Neural crest cell (in vitro differentiated cells): ENCODE measurements at regions not wholly inside any gene's neighbourhood (a gene's known extent, or its start where the extent isn't known, plus 50 kb on each side); places are given as distances from the start of the nearest gene placed in this dataset.

Source experiments
- DNase-seq: peaks from one replicate; pipeline ENCODE4 v3.0.0; 2021; ENCODE audit warnings: low read depth, mixed read lengths, low spot score
- H3K27ac Mint-ChIP-seq: one replicate; pipeline ENCODE4 v1.8.0; 2021; ENCODE audit warnings: mild to moderate bottlenecking, mixed read lengths; ENCODE audit not compliant: unreplicated experiment
- H3K27me3 Mint-ChIP-seq: 2 replicates; pipeline ENCODE4 v1.8.0; 2021; ENCODE audit warnings: low read depth, mild to moderate bottlenecking, mixed read lengths
- H3K36me3 Mint-ChIP-seq: 2 replicates; pipeline ENCODE4 v1.8.0; 2021; ENCODE audit warnings: low read depth, mild to moderate bottlenecking, mixed read lengths
- H3K4me1 Mint-ChIP-seq: 2 replicates; pipeline ENCODE4 v1.8.0; 2021; ENCODE audit warnings: mixed read lengths
- H3K4me3 Mint-ChIP-seq: one replicate; pipeline ENCODE4 v1.8.0; 2021; ENCODE audit warnings: mild to moderate bottlenecking, mixed read lengths
- H3K9me3 Mint-ChIP-seq: 2 replicates; pipeline ENCODE4 v1.8.0; 2021; ENCODE audit warnings: mixed read lengths
- TF ChIP-seq, protein P1 (sequence below): fragments of 200-600 bp; sonication (generic); conservative IDR thresholded peaks from 2 replicates; pipeline ENCODE4 v1.5.0; 2021; ENCODE audit warnings: antibody characterized with exemption, mild to moderate bottlenecking

DNA sequence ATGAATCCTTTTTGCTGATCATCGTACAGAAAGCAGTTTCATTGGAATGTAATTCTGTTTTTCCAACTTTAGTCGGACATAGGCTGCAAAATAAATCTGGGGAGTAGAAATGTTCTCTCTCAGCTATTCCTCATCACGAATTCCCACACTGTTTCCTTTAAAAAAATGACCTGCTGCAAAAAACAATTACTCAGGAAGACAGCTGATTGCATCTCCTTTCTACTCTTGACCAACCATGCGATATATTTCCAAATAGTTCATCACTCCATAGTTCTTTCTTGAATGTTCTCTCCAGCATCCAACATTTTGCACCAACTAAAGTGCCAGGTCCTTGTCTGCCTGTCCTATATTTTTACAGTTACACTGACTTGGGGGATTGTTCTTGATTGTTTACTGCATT, 96.4 kb downstream of the S1PR1 start:
- peaks cover 6% of the 10 kb centered on the region for H3K4me1 Mint-ChIP-seq

DNA sequence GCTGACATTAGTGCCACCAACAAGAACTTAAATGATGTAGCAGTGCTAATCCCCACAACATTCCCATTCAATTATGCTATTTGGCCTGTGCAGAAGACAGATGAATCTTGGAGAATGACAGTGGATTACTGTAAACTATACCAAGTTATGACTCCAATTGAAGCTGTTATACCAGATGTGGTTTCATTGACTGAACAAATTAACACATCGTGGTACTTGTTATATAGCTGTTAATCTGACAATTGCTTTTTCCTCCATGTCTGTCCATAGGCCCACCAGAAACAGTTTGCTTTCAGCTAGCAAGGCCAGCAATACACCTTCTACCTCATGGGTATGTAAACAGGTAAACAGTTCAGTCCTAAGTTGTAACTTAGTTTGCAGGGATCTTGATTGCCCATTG, 101.1 kb downstream of the S1PR1 start:
- Mint-ChIP-seq H3K4me1 (peaks cover 5% of the 10 kb centered on the region), H3K9me3 (peaks cover 7% of the 10 kb centered on the region), H3K36me3 (peaks cover 4% of the 10 kb centered on the region), H3K27me3 (no peaks in the 10 kb centered on the region), H3K27ac (no peak overlapping the region), H3K4me3 (no peak overlapping the region)
- DNase-seq = no peak
- TF ChIP-seq, protein P1, sequence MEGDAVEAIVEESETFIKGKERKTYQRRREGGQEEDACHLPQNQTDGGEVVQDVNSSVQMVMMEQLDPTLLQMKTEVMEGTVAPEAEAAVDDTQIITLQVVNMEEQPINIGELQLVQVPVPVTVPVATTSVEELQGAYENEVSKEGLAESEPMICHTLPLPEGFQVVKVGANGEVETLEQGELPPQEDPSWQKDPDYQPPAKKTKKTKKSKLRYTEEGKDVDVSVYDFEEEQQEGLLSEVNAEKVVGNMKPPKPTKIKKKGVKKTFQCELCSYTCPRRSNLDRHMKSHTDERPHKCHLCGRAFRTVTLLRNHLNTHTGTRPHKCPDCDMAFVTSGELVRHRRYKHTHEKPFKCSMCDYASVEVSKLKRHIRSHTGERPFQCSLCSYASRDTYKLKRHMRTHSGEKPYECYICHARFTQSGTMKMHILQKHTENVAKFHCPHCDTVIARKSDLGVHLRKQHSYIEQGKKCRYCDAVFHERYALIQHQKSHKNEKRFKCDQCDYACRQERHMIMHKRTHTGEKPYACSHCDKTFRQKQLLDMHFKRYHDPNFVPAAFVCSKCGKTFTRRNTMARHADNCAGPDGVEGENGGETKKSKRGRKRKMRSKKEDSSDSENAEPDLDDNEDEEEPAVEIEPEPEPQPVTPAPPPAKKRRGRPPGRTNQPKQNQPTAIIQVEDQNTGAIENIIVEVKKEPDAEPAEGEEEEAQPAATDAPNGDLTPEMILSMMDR = no peak

More for the DNA sequence above, 96.4 kb downstream of the S1PR1 start:
- Mint-ChIP-seq H3K27me3 (no peaks in the 10 kb centered on the region), H3K4me3 (no peak overlapping the region), H3K9me3 (peaks cover 12% of the 10 kb centered on the region), H3K27ac (no peak overlapping the region), H3K36me3 (no peaks in the 10 kb centered on the region)
- DNase-seq = no peak
- TF ChIP-seq, protein P1 = no peak

DNA sequence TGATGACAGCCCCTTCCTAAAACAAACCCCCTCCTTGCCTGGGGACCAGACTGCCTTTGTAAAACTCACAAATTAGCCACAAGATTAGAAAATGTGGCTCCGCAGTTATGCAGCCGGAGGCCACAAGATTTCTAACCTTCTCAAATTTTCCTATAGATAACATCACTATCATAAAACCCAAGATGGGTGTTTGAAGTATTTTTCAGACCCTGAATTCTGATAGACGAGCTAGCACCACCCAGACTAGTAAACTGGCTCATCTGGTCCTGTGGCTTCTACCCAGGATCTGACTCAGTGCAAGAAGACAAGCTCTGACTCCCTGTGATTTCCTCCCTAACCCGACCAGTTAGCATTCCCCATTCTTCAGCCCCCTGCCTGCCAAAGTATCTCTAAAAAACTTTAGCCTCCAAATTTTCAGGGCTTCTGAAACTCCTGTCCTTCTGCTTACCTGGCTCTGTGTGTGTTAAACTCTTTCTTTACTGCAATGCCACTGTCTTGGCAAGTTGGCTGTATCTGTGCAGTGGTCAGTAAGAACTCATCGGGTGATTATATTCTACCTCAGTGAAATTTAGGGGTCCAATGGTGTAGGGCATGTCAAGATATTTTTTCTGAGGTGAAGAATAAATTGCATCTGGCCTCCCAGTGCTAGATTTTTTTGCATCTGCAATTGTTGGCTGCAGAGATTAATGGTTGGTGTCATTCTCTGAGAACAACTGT, 102.1 kb downstream of the S1PR1 start:
- Mint-ChIP-seq H3K36me3 (peaks cover 4% of the 10 kb centered on the region), H3K4me1 (no peaks in the 10 kb centered on the region), H3K27me3 (no peaks in the 10 kb centered on the region), H3K4me3 (no peak overlapping the region), H3K27ac (no peak overlapping the region), H3K9me3 (peaks cover 13% of the 10 kb centered on the region)
- DNase-seq = no peak
- TF ChIP-seq, protein P1 = no peak

DNA sequence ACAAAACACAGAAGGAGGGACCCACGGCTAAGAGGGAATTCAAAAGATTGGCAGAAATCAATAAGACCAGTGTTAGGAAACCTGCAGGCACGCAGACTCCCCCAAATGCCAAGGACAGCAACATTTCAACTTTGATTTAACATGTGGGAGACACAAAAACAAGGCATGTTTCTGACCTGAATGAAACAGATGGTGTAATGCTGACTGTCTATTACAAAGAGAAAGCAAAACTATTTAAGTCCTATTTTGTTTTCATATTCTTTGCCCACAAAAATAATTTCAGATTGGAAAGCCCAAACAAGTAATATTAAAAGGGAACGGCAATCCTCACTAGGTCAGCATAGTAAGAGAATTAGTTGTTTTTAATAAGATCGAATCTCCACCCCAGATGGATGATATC, 107.9 kb downstream of the S1PR1 start:
- H3K4me1 Mint-ChIP-seq = peaks cover 9% of the 10 kb centered on the region

DNA sequence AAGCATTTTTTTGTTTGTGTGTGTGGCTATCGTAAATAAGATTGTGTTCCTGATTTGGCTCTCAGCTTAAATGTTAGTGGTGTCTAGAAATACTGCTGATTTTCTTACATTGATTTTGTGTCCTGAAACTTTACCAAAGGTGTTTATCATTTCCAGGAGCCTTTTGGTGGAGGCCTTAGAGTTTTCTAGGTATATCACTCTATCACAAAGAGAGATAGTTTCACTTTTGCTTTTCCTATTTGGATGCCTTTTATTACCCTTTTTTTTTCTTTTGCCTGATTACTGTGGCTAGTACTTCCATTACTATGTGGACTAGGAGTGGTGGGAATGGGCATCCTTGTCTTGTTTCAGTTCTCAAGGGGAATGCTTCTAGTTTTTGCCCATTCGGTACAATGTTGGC, 109.6 kb downstream of the S1PR1 start:
- TF ChIP-seq, protein P1 = no peak
- H3K9me3 Mint-ChIP-seq = peaks cover 6% of the 10 kb centered on the region
- no peak overlapping the region for H3K4me3 Mint-ChIP-seq
- H3K27me3 Mint-ChIP-seq = no peaks in the 10 kb centered on the region
- DNase-seq = no peak
- H3K36me3 Mint-ChIP-seq = no peaks in the 10 kb centered on the region
- no peak overlapping the region for H3K27ac Mint-ChIP-seq
- H3K4me1 Mint-ChIP-seq = peaks cover 9% of the 10 kb centered on the region

More for the DNA sequence above, 107.9 kb downstream of the S1PR1 start:
- no peak overlapping the region for H3K4me3 Mint-ChIP-seq
- H3K27ac Mint-ChIP-seq = peak overlapping the region; percentile 7
- TF ChIP-seq, protein P1 = no peak
- DNase-seq = no peak
- no peaks in the 10 kb centered on the region for H3K36me3 Mint-ChIP-seq
- peaks cover 6% of the 10 kb centered on the region for H3K9me3 Mint-ChIP-seq
- no peaks in the 10 kb centered on the region for H3K27me3 Mint-ChIP-seq
